PFSK-1 (cell line): ENCODE measurements at regions not wholly inside any gene's neighbourhood (a gene's known extent, or its start where the extent isn't known, plus 50 kb on each side); places are given as distances from the start of the nearest gene placed in this dataset.

Experiments used
- FOXP2 ChIP-seq: optimal IDR thresholded peaks from 2 replicates; pipeline ENCODE3; 2011; ENCODE audit warnings: borderline replicate concordance, control low read depth, inconsistent platforms; ENCODE audit not compliant: insufficient read depth; ENCODE audit errors: extremely low read length, extremely low read depth
- POLR2AphosphoS5 ChIP-seq: IDR thresholded peaks from 2 replicates; pipeline ENCODE4 v1.6.1; 2012; ENCODE audit warnings: low read depth, mild to moderate bottlenecking, control low read depth, low read length, moderate library complexity
- SIN3A ChIP-seq: IDR thresholded peaks from 2 replicates; pipeline ENCODE4 v1.6.1; 2012; ENCODE audit warnings: mild to moderate bottlenecking, low read length, moderate library complexity, borderline replicate concordance; ENCODE audit not compliant: insufficient read depth
- TAF1 ChIP-seq: IDR thresholded peaks from 2 replicates; pipeline ENCODE4 v1.6.1; 2012; ENCODE audit warnings: low read length, control low read depth, borderline replicate concordance; ENCODE audit not compliant: insufficient read depth
- TF ChIP-seq, protein P1 (sequence below), 2 experiments: IDR thresholded peaks; 2 replicates each; pipeline versions ENCODE4 v1.6.1 to v1.8.0; 2011 to 2012; ENCODE audit warnings: low read depth in 2 of 2, low read length in 2 of 2, control low read depth in 1 of 2, inconsistent platforms in 1 of 2, mild to moderate bottlenecking in 1 of 2, moderate library complexity in 1 of 2; ENCODE audit not compliant: insufficient read depth in 1 of 2

DNA sequence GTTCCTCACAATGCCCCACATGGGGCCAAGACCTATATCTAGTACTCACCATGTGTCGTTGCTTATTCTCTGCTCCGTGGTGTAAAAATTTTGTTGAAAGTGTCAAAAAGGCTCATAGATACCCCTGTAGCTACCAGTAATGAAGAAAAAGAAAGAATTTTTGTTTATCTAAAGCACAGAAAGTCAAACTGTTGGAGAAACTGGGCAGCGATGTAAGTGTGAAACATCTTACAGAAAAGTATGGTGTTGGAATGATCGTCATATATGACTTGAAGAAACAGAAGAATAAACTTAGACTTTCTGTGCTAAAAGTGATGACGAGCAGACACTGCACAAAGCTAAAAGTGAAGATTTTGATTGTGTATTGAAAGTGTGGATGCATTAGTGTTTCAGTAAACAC is 626.6 kb upstream of the GHITM start:
- TF ChIP-seq TAF1: no peak

DNA sequence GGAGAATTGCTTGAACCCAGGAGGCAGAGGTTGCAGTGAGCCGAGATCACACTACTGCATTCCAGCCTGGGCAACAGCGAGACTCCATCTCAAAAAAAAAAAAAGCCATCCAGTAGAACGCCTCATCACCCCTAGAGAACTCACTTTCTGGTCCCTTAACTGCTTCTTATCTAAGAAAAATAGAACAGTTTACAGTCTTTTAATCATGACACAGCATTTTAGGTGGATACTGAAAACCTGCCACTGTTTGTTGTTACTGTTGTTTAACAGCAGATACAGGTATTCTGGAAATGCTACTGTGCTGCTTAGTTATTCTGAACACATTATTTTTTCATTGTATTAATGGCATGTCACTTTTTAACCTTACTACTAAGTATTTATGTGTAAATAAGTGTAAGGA is 624.3 kb upstream of the GHITM start:
- TF ChIP-seq TAF1 (no peak), FOXP2 (no peak), POLR2AphosphoS5 (no peak), SIN3A (no peak)
- TF ChIP-seq, protein P1, sequence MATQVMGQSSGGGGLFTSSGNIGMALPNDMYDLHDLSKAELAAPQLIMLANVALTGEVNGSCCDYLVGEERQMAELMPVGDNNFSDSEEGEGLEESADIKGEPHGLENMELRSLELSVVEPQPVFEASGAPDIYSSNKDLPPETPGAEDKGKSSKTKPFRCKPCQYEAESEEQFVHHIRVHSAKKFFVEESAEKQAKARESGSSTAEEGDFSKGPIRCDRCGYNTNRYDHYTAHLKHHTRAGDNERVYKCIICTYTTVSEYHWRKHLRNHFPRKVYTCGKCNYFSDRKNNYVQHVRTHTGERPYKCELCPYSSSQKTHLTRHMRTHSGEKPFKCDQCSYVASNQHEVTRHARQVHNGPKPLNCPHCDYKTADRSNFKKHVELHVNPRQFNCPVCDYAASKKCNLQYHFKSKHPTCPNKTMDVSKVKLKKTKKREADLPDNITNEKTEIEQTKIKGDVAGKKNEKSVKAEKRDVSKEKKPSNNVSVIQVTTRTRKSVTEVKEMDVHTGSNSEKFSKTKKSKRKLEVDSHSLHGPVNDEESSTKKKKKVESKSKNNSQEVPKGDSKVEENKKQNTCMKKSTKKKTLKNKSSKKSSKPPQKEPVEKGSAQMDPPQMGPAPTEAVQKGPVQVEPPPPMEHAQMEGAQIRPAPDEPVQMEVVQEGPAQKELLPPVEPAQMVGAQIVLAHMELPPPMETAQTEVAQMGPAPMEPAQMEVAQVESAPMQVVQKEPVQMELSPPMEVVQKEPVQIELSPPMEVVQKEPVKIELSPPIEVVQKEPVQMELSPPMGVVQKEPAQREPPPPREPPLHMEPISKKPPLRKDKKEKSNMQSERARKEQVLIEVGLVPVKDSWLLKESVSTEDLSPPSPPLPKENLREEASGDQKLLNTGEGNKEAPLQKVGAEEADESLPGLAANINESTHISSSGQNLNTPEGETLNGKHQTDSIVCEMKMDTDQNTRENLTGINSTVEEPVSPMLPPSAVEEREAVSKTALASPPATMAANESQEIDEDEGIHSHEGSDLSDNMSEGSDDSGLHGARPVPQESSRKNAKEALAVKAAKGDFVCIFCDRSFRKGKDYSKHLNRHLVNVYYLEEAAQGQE (IDR thresholded peaks at IDR 0.05; ENCODE audit: insufficient read depth in 1 of 2, low read depth in 2 of 2, low read length in 2 of 2): no peak

DNA sequence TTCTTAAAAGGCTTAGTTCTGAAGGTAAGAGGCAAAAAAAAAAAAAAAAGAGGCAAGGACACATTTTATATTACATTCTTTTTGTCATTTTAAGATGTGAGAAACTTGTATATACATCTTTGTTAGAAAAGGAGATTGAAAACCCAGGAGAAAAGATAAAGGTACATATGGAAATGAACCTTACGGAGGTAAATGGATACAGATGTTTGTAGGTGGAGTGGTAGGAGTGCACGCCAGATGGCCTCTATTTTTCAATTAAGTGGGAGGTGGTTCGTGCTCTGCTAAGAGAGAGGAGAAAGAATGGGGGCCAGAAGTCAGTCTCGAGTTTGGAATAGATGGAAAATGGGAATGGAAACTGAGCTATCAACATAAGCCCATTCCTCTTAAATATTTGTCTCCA is 622.5 kb upstream of the GHITM start:
- TF ChIP-seq FOXP2 (no peak), TAF1 (no peak), POLR2AphosphoS5 (no peak), SIN3A (no peak)
- TF ChIP-seq, protein P1 (IDR thresholded peaks at IDR 0.05; ENCODE audit: insufficient read depth in 1 of 2, low read depth in 2 of 2, low read length in 2 of 2): no peak

DNA sequence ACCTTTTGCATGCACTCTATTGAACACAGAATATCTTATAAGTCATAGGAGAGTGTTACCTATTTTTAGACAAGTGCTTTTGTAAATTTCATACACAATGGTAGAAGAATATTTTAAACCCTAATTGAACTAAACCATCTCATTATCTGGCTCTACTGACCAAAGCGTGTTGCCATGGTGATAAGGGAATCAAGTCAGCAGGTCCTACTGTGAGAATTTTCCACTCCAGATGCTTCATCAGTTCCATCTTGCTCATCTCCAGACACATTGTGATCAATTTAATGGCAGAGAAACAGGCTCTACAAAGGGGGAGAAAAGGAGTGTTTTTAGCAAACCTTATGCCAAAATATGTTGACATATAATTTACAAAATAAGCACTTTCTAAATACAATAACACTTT is 621.9 kb upstream of the GHITM start:
- TF ChIP-seq TAF1: no peak
- TF ChIP-seq POLR2AphosphoS5: no peak
- no peak for TF ChIP-seq FOXP2
- TF ChIP-seq, protein P1 (IDR thresholded peaks at IDR 0.05; ENCODE audit: insufficient read depth in 1 of 2, low read depth in 2 of 2, low read length in 2 of 2): no peak
- TF ChIP-seq SIN3A: no peak

DNA sequence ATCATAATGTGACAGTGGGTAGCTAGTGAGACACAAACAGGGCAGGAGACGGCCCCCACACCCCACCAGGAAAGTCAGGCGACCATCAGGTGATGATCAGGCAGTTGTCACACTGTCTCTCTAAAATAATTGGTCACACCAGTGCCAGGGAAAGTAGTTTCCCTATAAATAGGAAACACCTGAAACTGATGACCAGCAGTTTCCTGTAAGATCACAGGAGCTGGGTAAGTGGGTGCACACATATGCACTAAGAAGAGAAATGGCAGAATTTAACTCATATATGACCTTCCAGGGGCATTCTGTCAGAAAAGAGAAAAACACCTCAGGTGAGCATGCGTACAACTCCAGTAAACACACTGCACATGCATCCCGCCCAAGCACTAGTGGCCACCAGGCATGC is 620.5 kb upstream of the GHITM start:
- TF ChIP-seq POLR2AphosphoS5 (no peak), SIN3A (no peak)
- TF ChIP-seq, protein P1 (IDR thresholded peaks at IDR 0.05; ENCODE audit: insufficient read depth in 1 of 2, low read depth in 2 of 2, low read length in 2 of 2): no peak

DNA sequence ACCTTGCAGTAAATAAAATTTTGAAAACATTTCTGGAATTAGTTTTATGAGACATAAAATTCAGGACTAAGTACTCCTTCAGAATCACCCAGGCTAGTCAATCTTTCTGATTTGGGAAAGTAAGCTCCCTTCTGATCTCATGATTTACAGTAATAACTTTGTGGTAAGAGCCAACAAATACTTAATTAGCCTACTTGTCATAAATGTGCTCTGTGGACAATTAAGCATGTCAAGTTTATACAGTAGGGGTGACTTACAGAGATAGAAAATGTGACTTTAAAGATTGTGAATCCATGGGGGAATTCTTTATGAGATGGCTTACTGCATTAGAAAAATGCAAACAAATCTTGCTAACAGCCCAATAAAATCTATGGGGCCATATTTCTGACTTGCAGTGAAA is 616.9 kb upstream of the GHITM start:
- TF ChIP-seq SIN3A (no peak), FOXP2 (no peak), TAF1 (no peak), POLR2AphosphoS5 (no peak)
- TF ChIP-seq, protein P1 (IDR thresholded peaks at IDR 0.05; ENCODE audit: insufficient read depth in 1 of 2, low read depth in 2 of 2, low read length in 2 of 2): no peak
